ENCODE measurements at regions not wholly inside any gene's neighbourhood (a gene's known extent, or its start where the extent isn't known, plus 50 kb on each side); places are given as distances from the start of the nearest gene placed in this dataset.

- TF ChIP-seq CTCF (IDR thresholded peaks at IDR 0.05) (no peak), POLR2A (IDR thresholded peaks at IDR 0.05) (no peak), EP300 (IDR thresholded peaks at IDR 0.05) (no peak)
Measured at GRCh38 chr9:85162822-85163221, 493.3 kb downstream of the NTRK2 start.
